WTC11 (cell line): ENCODE measurements at regions not wholly inside any gene's neighbourhood (a gene's known extent, or its start where the extent isn't known, plus 50 kb on each side); places are given as distances from the start of the nearest gene placed in this dataset.

Experiments
- CREB1 ChIP-seq: sonication (generic); formaldehyde crosslinking; IDR thresholded peaks from 2 replicates; pipeline ENCODE4 v1.8.0; 2023; ENCODE audit warnings: mild to moderate bottlenecking, missing genetic modification reagents
- CREM ChIP-seq: sonication (generic); formaldehyde crosslinking; IDR thresholded peaks from 2 replicates; pipeline ENCODE4 v1.8.1; 2022; ENCODE audit warnings: mild to moderate bottlenecking, missing genetic modification reagents, moderate library complexity
- CTCF ChIP-seq: fragments of 200-600 bp; IDR thresholded peaks from 2 replicates; pipeline ENCODE4 v1.8.0; 2022; ENCODE audit warnings: antibody characterized with exemption
- ESRRA ChIP-seq: sonication (generic); formaldehyde crosslinking; IDR thresholded peaks from 2 replicates; pipeline ENCODE4 v1.8.1; 2022; ENCODE audit warnings: mild to moderate bottlenecking, missing genetic modification reagents, borderline replicate concordance
- GABPB1 ChIP-seq: sonication (generic); formaldehyde crosslinking; IDR thresholded peaks from 2 replicates; pipeline ENCODE4 v1.8.1; 2023; ENCODE audit warnings: mild to moderate bottlenecking, missing genetic modification reagents
- IRF1 ChIP-seq: sonication (generic); formaldehyde crosslinking; IDR thresholded peaks from 2 replicates; pipeline ENCODE4 v1.8.0; 2023; ENCODE audit warnings: missing genetic modification reagents
- MAX ChIP-seq: sonication (generic); formaldehyde crosslinking; IDR thresholded peaks from 2 replicates; pipeline ENCODE4 v1.8.0; 2022; ENCODE audit warnings: mild to moderate bottlenecking, missing genetic modification reagents
- ZBTB43 ChIP-seq: sonication (generic); formaldehyde crosslinking; IDR thresholded peaks from 2 replicates; pipeline ENCODE4 v1.8.1; 2023; ENCODE audit warnings: mild to moderate bottlenecking, missing genetic modification reagents
- ZNF281 ChIP-seq: sonication (generic); formaldehyde crosslinking; IDR thresholded peaks from 2 replicates; pipeline ENCODE4 v1.8.0; 2023; ENCODE audit warnings: mild to moderate bottlenecking, missing genetic modification reagents

GRCh38 chr6:155740781-155741399 is 285.3 kb upstream of the NOX3 start:
- TF ChIP-seq CREM (CRISPR knock-in tag), result no peak
- TF ChIP-seq ZBTB43, result no peak
- no peak for TF ChIP-seq ESRRA (CRISPR knock-in tag)
- TF ChIP-seq CTCF, result no peak
- no peak for TF ChIP-seq IRF1 (CRISPR knock-in tag)
- TF ChIP-seq CREB1 (CRISPR knock-in tag), result no peak
- no peak for TF ChIP-seq GABPB1 (CRISPR knock-in tag)
- no peak for TF ChIP-seq ZNF281 (CRISPR knock-in tag)
- no peak for TF ChIP-seq MAX
